ENCODE measurements at regions not wholly inside any gene's neighbourhood (a gene's known extent, or its start where the extent isn't known, plus 50 kb on each side); places are given as distances from the start of the nearest gene placed in this dataset.

GRCh38 chr5:7078101-7078500, 317.8 kb upstream of the ADCY2 start:
- H3K36me3 ChIP-seq (ENCODE audit: insufficient read depth, low read length): no peaks in the 10 kb centered on the region
- H3K9me3 Mint-ChIP-seq: peaks cover 0 to 2% (median 0%) of the 10 kb centered on the region in 5 donors

GRCh38 chr5:7078901-7079300, 317.0 kb upstream of the ADCY2 start:
- Mint-ChIP-seq H3K27me3 (no peaks in the 10 kb centered on the region), H3K9me3 (peaks cover 0 to 3% (median 0%) of the 10 kb centered on the region in 5 donors), H3K27ac (no peak overlapping the region), H3K4me3 (no peak overlapping the region), H3K36me3 (no peaks in the 10 kb centered on the region), H3K4me1 (no peaks in the 10 kb centered on the region)
- no peak overlapping the region for H3K27ac ChIP-seq (ENCODE audit: low read depth, low read length)
- CTCF ChIA-PET: no interaction called here
- no peak for DNase-seq
- H3K36me3 ChIP-seq (ENCODE audit: insufficient read depth, low read length): no peaks in the 10 kb centered on the region
- H3K27me3 ChIP-seq (ENCODE audit: insufficient read depth, low read length, poor library complexity, severe bottlenecking): no peaks in the 10 kb centered on the region
- no peaks in the 10 kb centered on the region for H3K4me1 ChIP-seq (ENCODE audit: insufficient read depth, low read length)
- no peaks in the 10 kb centered on the region for H3K9me3 ChIP-seq (ENCODE audit: low read length)
- H3K4me3 ChIP-seq (ENCODE audit: low read length): no peak overlapping the region
- POLR2A ChIA-PET: no interaction called here

More at GRCh38 chr5:7078101-7078500, 317.8 kb upstream of the ADCY2 start:
- no peak overlapping the region for H3K4me3 ChIP-seq (ENCODE audit: low read length)
- ChIA-PET POLR2A (no interaction called here), CTCF (no interaction called here)
- no peak for DNase-seq
- H3K4me1 ChIP-seq (ENCODE audit: insufficient read depth, low read length): no peaks in the 10 kb centered on the region
- H3K27ac ChIP-seq (ENCODE audit: low read depth, low read length): no peak overlapping the region
- no peaks in the 10 kb centered on the region for H3K4me1 Mint-ChIP-seq
- no peaks in the 10 kb centered on the region for H3K27me3 ChIP-seq (ENCODE audit: insufficient read depth, low read length, poor library complexity, severe bottlenecking)
- H3K36me3 Mint-ChIP-seq: no peaks in the 10 kb centered on the region
- no peaks in the 10 kb centered on the region for H3K27me3 Mint-ChIP-seq
- no peak overlapping the region for H3K27ac Mint-ChIP-seq
- H3K4me3 Mint-ChIP-seq: no peak overlapping the region
- no peaks in the 10 kb centered on the region for H3K9me3 ChIP-seq (ENCODE audit: low read length)

GRCh38 chr5:7080501-7080900, 315.4 kb upstream of the ADCY2 start:
- no peak overlapping the region for H3K4me3 Mint-ChIP-seq
- Histone ChIP-seq H3K27me3 (ENCODE audit: insufficient read depth, low read length, poor library complexity, severe bottlenecking) (no peaks in the 10 kb centered on the region), H3K4me1 (ENCODE audit: insufficient read depth, low read length) (no peaks in the 10 kb centered on the region), H3K27ac (ENCODE audit: low read depth, low read length) (no peak overlapping the region), H3K36me3 (ENCODE audit: insufficient read depth, low read length) (no peaks in the 10 kb centered on the region), H3K9me3 (ENCODE audit: low read length) (no peaks in the 10 kb centered on the region), H3K4me3 (ENCODE audit: low read length) (no peak overlapping the region)
- peaks cover 0 to 3% (median 0%) of the 10 kb centered on the region in 5 donors for H3K9me3 Mint-ChIP-seq
- H3K27me3 Mint-ChIP-seq: no peaks in the 10 kb centered on the region
- H3K36me3 Mint-ChIP-seq: no peaks in the 10 kb centered on the region
- no peaks in the 10 kb centered on the region for H3K4me1 Mint-ChIP-seq
- H3K27ac Mint-ChIP-seq: no peak overlapping the region
- no peak for DNase-seq
- ChIA-PET POLR2A (no interaction called here), CTCF (no interaction called here)

- ChIA-PET CTCF (no interaction called here), POLR2A (no interaction called here)
- DNase-seq: no peak
- Histone ChIP-seq H3K4me3 (ENCODE audit: low read length) (no peak overlapping the region), H3K4me1 (ENCODE audit: insufficient read depth, low read length) (no peaks in the 10 kb centered on the region), H3K36me3 (ENCODE audit: insufficient read depth, low read length) (no peaks in the 10 kb centered on the region), H3K27me3 (ENCODE audit: insufficient read depth, low read length, poor library complexity, severe bottlenecking) (no peaks in the 10 kb centered on the region), H3K27ac (ENCODE audit: low read depth, low read length) (no peak overlapping the region), H3K9me3 (ENCODE audit: low read length) (no peaks in the 10 kb centered on the region)
- H3K36me3 Mint-ChIP-seq: no peaks in the 10 kb centered on the region
- no peak overlapping the region for H3K27ac Mint-ChIP-seq
- H3K4me3 Mint-ChIP-seq: no peak overlapping the region
- no peaks in the 10 kb centered on the region for H3K4me1 Mint-ChIP-seq
- H3K9me3 Mint-ChIP-seq: peaks cover 0 to 6% (median 1%) of the 10 kb centered on the region in 5 donors
- no peaks in the 10 kb centered on the region for H3K27me3 Mint-ChIP-seq
Observed at GRCh38 chr5:7087719-7088297, 308.1 kb upstream of the ADCY2 start.

GRCh38 chr5:7088849-7089248, 307.1 kb upstream of the ADCY2 start:
- H3K27ac ChIP-seq (ENCODE audit: low read depth, low read length): no peak overlapping the region
- H3K36me3 ChIP-seq (ENCODE audit: insufficient read depth, low read length): no peaks in the 10 kb centered on the region
- Mint-ChIP-seq H3K27ac (peak overlapping the region in 1 of 8 donors; percentile 10), H3K4me1 (no peaks in the 10 kb centered on the region), H3K4me3 (no peak overlapping the region), H3K27me3 (no peaks in the 10 kb centered on the region), H3K9me3 (peaks cover 0 to 6% (median 2%) of the 10 kb centered on the region in 5 donors), H3K36me3 (no peaks in the 10 kb centered on the region)
- DNase-seq: no peak
- no peaks in the 10 kb centered on the region for H3K9me3 ChIP-seq (ENCODE audit: low read length)
- CTCF ChIA-PET: no interaction called here
- no peak overlapping the region for H3K4me3 ChIP-seq (ENCODE audit: low read length)
- H3K4me1 ChIP-seq (ENCODE audit: insufficient read depth, low read length): no peaks in the 10 kb centered on the region
- H3K27me3 ChIP-seq (ENCODE audit: insufficient read depth, low read length, poor library complexity, severe bottlenecking): no peaks in the 10 kb centered on the region
- POLR2A ChIA-PET: no interaction called here

- Histone ChIP-seq H3K27ac (ENCODE audit: low read depth, low read length) (no peak overlapping the region), H3K36me3 (ENCODE audit: insufficient read depth, low read length) (no peaks in the 10 kb centered on the region), H3K4me1 (ENCODE audit: insufficient read depth, low read length) (no peaks in the 10 kb centered on the region), H3K9me3 (ENCODE audit: low read length) (no peaks in the 10 kb centered on the region), H3K4me3 (ENCODE audit: low read length) (no peak overlapping the region), H3K27me3 (ENCODE audit: insufficient read depth, low read length, poor library complexity, severe bottlenecking) (no peaks in the 10 kb centered on the region)
- Mint-ChIP-seq H3K36me3 (no peaks in the 10 kb centered on the region), H3K4me1 (no peaks in the 10 kb centered on the region), H3K27me3 (no peaks in the 10 kb centered on the region), H3K27ac (no peak overlapping the region), H3K9me3 (peaks cover 0 to 5% (median 4%) of the 10 kb centered on the region in 5 donors), H3K4me3 (no peak overlapping the region)
- ChIA-PET CTCF (no interaction called here), POLR2A (no interaction called here)
- DNase-seq: no peak
Observed at GRCh38 chr5:7094626-7095025, 301.3 kb upstream of the ADCY2 start.

GRCh38 chr5:7096294-7096693, 299.6 kb upstream of the ADCY2 start:
- POLR2A ChIA-PET: no interaction called here
- Mint-ChIP-seq H3K27ac (no peak overlapping the region), H3K4me3 (no peak overlapping the region), H3K4me1 (no peaks in the 10 kb centered on the region), H3K36me3 (no peaks in the 10 kb centered on the region), H3K27me3 (no peaks in the 10 kb centered on the region), H3K9me3 (peaks cover 0 to 4% (median 1%) of the 10 kb centered on the region in 5 donors)
- H3K4me3 ChIP-seq (ENCODE audit: low read length): no peak overlapping the region
- CTCF ChIA-PET: no interaction called here
- no peaks in the 10 kb centered on the region for H3K9me3 ChIP-seq (ENCODE audit: low read length)
- no peak for DNase-seq
- no peak overlapping the region for H3K27ac ChIP-seq (ENCODE audit: low read depth, low read length)
- H3K4me1 ChIP-seq (ENCODE audit: insufficient read depth, low read length): no peaks in the 10 kb centered on the region
- no peaks in the 10 kb centered on the region for H3K27me3 ChIP-seq (ENCODE audit: insufficient read depth, low read length, poor library complexity, severe bottlenecking)
- no peaks in the 10 kb centered on the region for H3K36me3 ChIP-seq (ENCODE audit: insufficient read depth, low read length)

- Mint-ChIP-seq H3K9me3 (no peaks in the 10 kb centered on the region), H3K4me1 (no peaks in the 10 kb centered on the region), H3K36me3 (no peaks in the 10 kb centered on the region), H3K27me3 (no peaks in the 10 kb centered on the region), H3K27ac (no peak overlapping the region), H3K4me3 (no peak overlapping the region)
- Histone ChIP-seq H3K36me3 (ENCODE audit: insufficient read depth, low read length) (no peaks in the 10 kb centered on the region), H3K4me3 (ENCODE audit: low read length) (no peak overlapping the region), H3K9me3 (ENCODE audit: low read length) (no peaks in the 10 kb centered on the region), H3K27ac (ENCODE audit: low read depth, low read length) (no peak overlapping the region), H3K27me3 (ENCODE audit: insufficient read depth, low read length, poor library complexity, severe bottlenecking) (no peaks in the 10 kb centered on the region), H3K4me1 (ENCODE audit: insufficient read depth, low read length) (no peaks in the 10 kb centered on the region)
- POLR2A ChIA-PET: no interaction called here
- CTCF ChIA-PET: no interaction called here
- DNase-seq: no peak
Observed at GRCh38 chr5:7105358-7105757, 290.6 kb upstream of the ADCY2 start.

GRCh38 chr5:7117961-7118360, 278.0 kb upstream of the ADCY2 start:
- ChIA-PET CTCF (no interaction called here), POLR2A (no interaction called here)
- Histone ChIP-seq H3K36me3 (ENCODE audit: insufficient read depth, low read length) (no peaks in the 10 kb centered on the region), H3K9me3 (ENCODE audit: low read length) (no peaks in the 10 kb centered on the region), H3K4me1 (ENCODE audit: insufficient read depth, low read length) (no peaks in the 10 kb centered on the region), H3K27ac (ENCODE audit: low read depth, low read length) (no peak overlapping the region), H3K4me3 (ENCODE audit: low read length) (no peak overlapping the region), H3K27me3 (ENCODE audit: insufficient read depth, low read length, poor library complexity, severe bottlenecking) (no peaks in the 10 kb centered on the region)
- Mint-ChIP-seq H3K4me1 (no peaks in the 10 kb centered on the region), H3K36me3 (no peaks in the 10 kb centered on the region), H3K4me3 (no peak overlapping the region), H3K27ac (no peak overlapping the region), H3K9me3 (peaks cover 0 to 9% (median 4%) of the 10 kb centered on the region in 5 donors), H3K27me3 (no peaks in the 10 kb centered on the region)
- no peak for DNase-seq
